Upper lobe of left lung (tissue), 6 donors: ENCODE measurements at regions not wholly inside any gene's neighbourhood (a gene's known extent, or its start where the extent isn't known, plus 50 kb on each side); places are given as distances from the start of the nearest gene placed in this dataset.

Experiments
- ATAC-seq, 2 donors: fragments of 200-7000 bp; cut with Tn5 transposase; one replicate each; pipeline ENCODE4 v1.9.1; 2022; ENCODE audit warnings: mild to moderate bottlenecking in 2 of 2, moderate library complexity in 2 of 2; ENCODE audit not compliant: low FRiP score in 2 of 2
- DNase-seq, 2 donors: peaks; one replicate each; pipeline ENCODE4 v3.0.0-alpha.2; 2019 to 2020
- H3K27ac ChIP-seq, 4 donors: fragments of 200-600 bp; sonication (generic); one replicate each; pipeline ENCODE4 v1.5.1; 2016 to 2019
- H3K27me3 ChIP-seq, 4 donors: fragments of 200-600 bp; sonication (generic); one replicate each; pipeline ENCODE4 v1.5.1; 2017 to 2019
- H3K36me3 ChIP-seq, 4 donors: fragments of 200-600 bp; sonication (generic); one replicate each; pipeline ENCODE4 v1.5.1; 2016 to 2019
- H3K4me1 ChIP-seq, 4 donors: fragments of 200-600 bp; sonication (generic); one replicate each; pipeline ENCODE4 v1.5.1; 2018 to 2019
- H3K4me3 ChIP-seq, 4 donors: fragments of 200-600 bp; sonication (generic); one replicate each; pipeline ENCODE4 v1.5.1; 2017 to 2019; ENCODE audit warnings: mild to moderate bottlenecking in 2 of 4, moderate library complexity in 1 of 4
- H3K9me3 ChIP-seq, 4 donors: fragments of 200-600 bp; sonication (generic); one replicate each; pipeline ENCODE4 v1.5.1; 2018 to 2019
- CTCF ChIP-seq, 6 experiments: fragments of 450-650 bp in 4 of 6; fragments of 200-600 bp in 2 of 6; sonication (generic) in 2 of 6; IDR thresholded peaks; one replicate each; pipeline ENCODE4 v1.5.1; 2016 to 2019; ENCODE audit warnings: antibody characterized with exemption in 6 of 6
- EP300 ChIP-seq, 4 donors: sonication (generic); formaldehyde crosslinking; IDR thresholded peaks; one replicate each; pipeline ENCODE4 v1.5.1; 2017; ENCODE audit warnings: antibody characterized with exemption in 4 of 4, control low read depth in 2 of 4
- POLR2A ChIP-seq, 4 donors: fragments of 450-650 bp; IDR thresholded peaks; one replicate each; pipeline ENCODE4 v1.5.1; 2016 to 2017; ENCODE audit warnings: antibody characterized with exemption in 4 of 4, mild to moderate bottlenecking in 2 of 4
- POLR2AphosphoS5 ChIP-seq, 2 donors: sonication (generic); formaldehyde crosslinking; IDR thresholded peaks; one replicate each; pipeline ENCODE4 v1.5.1; 2017; ENCODE audit warnings: antibody characterized with exemption in 2 of 2
- WGBS, 2 donors: methylation state at CpG; one replicate each; pipeline ENCODE4 v1.1.5; 2017 to 2018; 5-methylcytosine and 5-hydroxymethylcytosine counted together
- donor health status: DM: no; HTN: no; CAD: no; lungs with moderate emphysema.
- donor health status: DM: no; HTN: yes; CAD: no; lungs with severe emphysema.

- Histone ChIP-seq H3K4me1 (peaks cover 0 to 3% (median 0%) of the 10 kb centered on the region in 4 donors), H3K4me3 (no peak overlapping the region), H3K27me3 (no peaks in the 10 kb centered on the region), H3K27ac (no peak overlapping the region), H3K36me3 (no peaks in the 10 kb centered on the region), H3K9me3 (no peaks in the 10 kb centered on the region)
- TF ChIP-seq CTCF (IDR thresholded peaks at IDR 0.05) (no peak), POLR2AphosphoS5 (IDR thresholded peaks at IDR 0.05) (no peak), POLR2A (IDR thresholded peaks at IDR 0.05) (no peak), EP300 (IDR thresholded peaks at IDR 0.05) (no peak)
- 56 to 63% methylated on average over 4 of the region's 4 CpGs for WGBS, 2 donors
- ATAC-seq (no peak), DNase-seq (no peak)
Measured at GRCh38 chr5:93930098-93930497, 188.7 kb upstream of the POU5F2 start.

- Histone ChIP-seq H3K4me1 (peaks cover 0 to 3% (median 0%) of the 10 kb centered on the region in 4 donors), H3K36me3 (no peaks in the 10 kb centered on the region), H3K27me3 (no peaks in the 10 kb centered on the region), H3K4me3 (no peak overlapping the region), H3K9me3 (no peaks in the 10 kb centered on the region), H3K27ac (no peak overlapping the region)
- DNase-seq (no peak), ATAC-seq (no peak)
- no peak for TF ChIP-seq EP300 (IDR thresholded peaks at IDR 0.05)
- 81 to 90% methylated on average over 1 of the region's 1 CpG for WGBS, 2 donors
Measured at GRCh38 chr5:93929131-93929530, 187.7 kb upstream of the POU5F2 start.

- Histone ChIP-seq H3K27ac (no peak overlapping the region), H3K4me3 (no peak overlapping the region), H3K27me3 (no peaks in the 10 kb centered on the region), H3K9me3 (no peaks in the 10 kb centered on the region), H3K4me1 (peaks cover 0 to 3% (median 0%) of the 10 kb centered on the region in 4 donors), H3K36me3 (no peaks in the 10 kb centered on the region)
- TF ChIP-seq CTCF (IDR thresholded peaks at IDR 0.05) (no peak), POLR2AphosphoS5 (IDR thresholded peaks at IDR 0.05) (no peak), EP300 (IDR thresholded peaks at IDR 0.05) (no peak), POLR2A (IDR thresholded peaks at IDR 0.05) (no peak)
- 86 to 90% methylated on average over 3 of the region's 3 CpGs for WGBS, 2 donors
- ATAC-seq, result peak in 1 of 2 donors; percentile 44
- DNase-seq, result no peak
Measured at GRCh38 chr5:93926831-93927620, 185.6 kb upstream of the POU5F2 start.

DNA sequence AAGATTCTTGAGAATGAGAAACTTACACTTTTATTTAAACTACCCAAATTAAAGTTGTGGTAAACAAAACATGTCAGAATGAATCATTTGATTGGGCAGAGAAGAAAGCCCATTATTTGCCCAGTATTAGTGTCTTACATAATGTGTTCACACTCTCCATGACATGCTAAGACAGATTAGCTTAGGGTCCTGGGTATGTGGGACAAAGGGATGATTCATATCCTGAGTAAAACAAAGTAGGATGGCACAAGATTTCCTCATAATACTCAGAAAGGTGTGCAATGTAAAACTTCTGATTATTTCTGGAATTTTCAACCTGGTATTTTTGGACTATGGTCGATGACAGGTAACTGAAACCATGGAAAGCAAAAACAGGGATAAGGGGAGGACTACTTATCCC lies 183.9 kb upstream of the POU5F2 start:
- H3K4me1 ChIP-seq, result peaks cover 0 to 3% (median 0%) of the 10 kb centered on the region in 4 donors
- no peaks in the 10 kb centered on the region for H3K9me3 ChIP-seq
- H3K36me3 ChIP-seq, result no peaks in the 10 kb centered on the region
- 100% methylated on average over 1 of the region's 1 CpG for WGBS, 2 donors
- DNase-seq (no peak), ATAC-seq (no peak)
- H3K27me3 ChIP-seq, result no peaks in the 10 kb centered on the region
- no peak overlapping the region for H3K27ac ChIP-seq
- no peak for TF ChIP-seq POLR2AphosphoS5 (IDR thresholded peaks at IDR 0.05)
- no peak for TF ChIP-seq POLR2A (IDR thresholded peaks at IDR 0.05)
- TF ChIP-seq CTCF (IDR thresholded peaks at IDR 0.05), result no peak
- no peak for TF ChIP-seq EP300 (IDR thresholded peaks at IDR 0.05)
- no peak overlapping the region for H3K4me3 ChIP-seq

- DNase-seq (no peak), ATAC-seq (no peak)
- no peaks in the 10 kb centered on the region for H3K9me3 ChIP-seq
- H3K4me1 ChIP-seq, result peaks cover 0 to 3% (median 0%) of the 10 kb centered on the region in 4 donors
- no peak overlapping the region for H3K4me3 ChIP-seq
- TF ChIP-seq POLR2AphosphoS5 (IDR thresholded peaks at IDR 0.05) (no peak), POLR2A (IDR thresholded peaks at IDR 0.05) (no peak), EP300 (IDR thresholded peaks at IDR 0.05) (no peak), CTCF (IDR thresholded peaks at IDR 0.05) (no peak)
- H3K36me3 ChIP-seq, result no peaks in the 10 kb centered on the region
- H3K27ac ChIP-seq, result no peak overlapping the region
- H3K27me3 ChIP-seq, result no peaks in the 10 kb centered on the region
- WGBS, 2 donors, result 79 to 89% methylated on average over 2 of the region's 2 CpGs
Measured at GRCh38 chr5:93924628-93925027, 183.2 kb upstream of the POU5F2 start.
